ENCODE measurements at regions not wholly inside any gene's neighbourhood (a gene's known extent, or its start where the extent isn't known, plus 50 kb on each side); places are given as distances from the start of the nearest gene placed in this dataset.

GRCh38 chr1:224486801-224487583, 52.4 kb upstream of the WDR26 start:
- no peaks in the 10 kb centered on the region for H3K27me3 ChIP-seq
- ATAC-seq (no peak), DNase-seq (no peak)
- H3K4me1 ChIP-seq: no peaks in the 10 kb centered on the region
- intact Hi-C loops (cut with DNase I): no loop called here
- no peak overlapping the region for H3K4me3 ChIP-seq
- TF ChIP-seq POLR2A (IDR thresholded peaks at IDR 0.05): no peak
- TF ChIP-seq, protein P1, sequence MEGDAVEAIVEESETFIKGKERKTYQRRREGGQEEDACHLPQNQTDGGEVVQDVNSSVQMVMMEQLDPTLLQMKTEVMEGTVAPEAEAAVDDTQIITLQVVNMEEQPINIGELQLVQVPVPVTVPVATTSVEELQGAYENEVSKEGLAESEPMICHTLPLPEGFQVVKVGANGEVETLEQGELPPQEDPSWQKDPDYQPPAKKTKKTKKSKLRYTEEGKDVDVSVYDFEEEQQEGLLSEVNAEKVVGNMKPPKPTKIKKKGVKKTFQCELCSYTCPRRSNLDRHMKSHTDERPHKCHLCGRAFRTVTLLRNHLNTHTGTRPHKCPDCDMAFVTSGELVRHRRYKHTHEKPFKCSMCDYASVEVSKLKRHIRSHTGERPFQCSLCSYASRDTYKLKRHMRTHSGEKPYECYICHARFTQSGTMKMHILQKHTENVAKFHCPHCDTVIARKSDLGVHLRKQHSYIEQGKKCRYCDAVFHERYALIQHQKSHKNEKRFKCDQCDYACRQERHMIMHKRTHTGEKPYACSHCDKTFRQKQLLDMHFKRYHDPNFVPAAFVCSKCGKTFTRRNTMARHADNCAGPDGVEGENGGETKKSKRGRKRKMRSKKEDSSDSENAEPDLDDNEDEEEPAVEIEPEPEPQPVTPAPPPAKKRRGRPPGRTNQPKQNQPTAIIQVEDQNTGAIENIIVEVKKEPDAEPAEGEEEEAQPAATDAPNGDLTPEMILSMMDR (IDR thresholded peaks at IDR 0.05): no peak
- H3K27ac ChIP-seq: no peak overlapping the region
- no peaks in the 10 kb centered on the region for H3K36me3 ChIP-seq
- H3K9me3 ChIP-seq: peaks cover 0 to 8% (median 0%) of the 10 kb centered on the region in 12 donors
- WGBS, 4 donors: 77 to 82% (median 78%) methylated on average over 6 of the region's 6 CpGs

- Histone ChIP-seq H3K4me3 (no peak overlapping the region), H3K36me3 (no peaks in the 10 kb centered on the region), H3K9me3 (peaks cover 0 to 8% (median 0%) of the 10 kb centered on the region in 12 donors), H3K4me1 (no peaks in the 10 kb centered on the region), H3K27me3 (no peaks in the 10 kb centered on the region), H3K27ac (no peak overlapping the region)
- intact Hi-C loops (cut with DNase I): no loop called here
- ATAC-seq: no peak
- TF ChIP-seq POLR2A (IDR thresholded peaks at IDR 0.05): no peak
- TF ChIP-seq, protein P1 (IDR thresholded peaks at IDR 0.05): no peak
- DNase-seq: no peak
- WGBS, 4 donors: 94 to 98% (median 95%) methylated on average over 2 of the region's 2 CpGs
These were observed 54.4 kb upstream of the WDR26 start for GRCh38 chr1:224488806-224489499.

DNA sequence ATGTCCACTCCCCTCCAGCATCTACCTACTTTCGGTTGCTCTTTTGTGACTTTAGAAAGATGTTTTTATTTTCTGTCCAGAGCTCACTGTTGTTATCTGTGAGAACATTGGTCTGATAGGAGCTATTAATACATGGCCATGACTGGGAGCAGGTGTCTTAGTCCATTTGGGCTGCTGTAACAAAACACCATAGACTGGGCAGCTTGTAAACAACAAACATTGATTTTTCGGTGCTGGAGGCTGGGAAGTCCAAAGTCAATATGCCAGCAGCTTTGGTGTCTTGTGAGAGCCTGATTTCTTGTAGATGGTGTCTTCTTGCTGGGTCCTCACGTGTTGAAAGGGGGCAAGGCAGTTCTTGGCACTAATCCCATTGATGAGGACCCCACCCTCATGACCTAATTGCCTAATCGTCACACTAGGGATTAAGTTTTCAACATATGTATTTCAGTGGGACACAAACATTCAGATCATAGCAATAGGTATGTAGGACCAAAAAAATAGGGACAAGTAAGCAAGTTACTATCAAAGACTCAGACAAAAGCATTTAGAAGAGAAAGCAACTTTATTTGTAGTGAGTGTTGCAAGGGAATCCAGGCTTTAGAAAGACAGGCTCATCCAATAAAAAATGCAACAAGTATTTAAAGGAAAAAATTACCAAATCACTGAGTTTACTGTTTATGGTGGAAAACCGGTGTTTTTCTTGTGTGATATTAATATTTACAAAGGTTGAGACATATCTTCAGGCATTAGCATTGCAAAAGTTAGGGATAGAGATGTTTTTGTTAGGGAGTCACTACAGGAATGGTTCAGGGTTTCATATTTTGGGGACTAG, 55.2 kb upstream of the WDR26 start:
- H3K27ac ChIP-seq: no peak overlapping the region
- intact Hi-C loops (cut with DNase I): no loop called here
- DNase-seq (no peak), ATAC-seq (no peak)
- H3K9me3 ChIP-seq: peaks cover 0 to 8% (median 0%) of the 10 kb centered on the region in 12 donors
- H3K27me3 ChIP-seq: no peaks in the 10 kb centered on the region
- H3K4me3 ChIP-seq: no peak overlapping the region
- 71 to 78% (median 74%) methylated on average over 5 of the region's 5 CpGs for WGBS, 4 donors
- no peaks in the 10 kb centered on the region for H3K36me3 ChIP-seq
- TF ChIP-seq POLR2A (IDR thresholded peaks at IDR 0.05): no peak
- no peaks in the 10 kb centered on the region for H3K4me1 ChIP-seq

GRCh38 chr1:224490549-224491537, 56.2 kb upstream of the WDR26 start:
- Histone ChIP-seq H3K9me3 (peaks cover 0 to 8% (median 0%) of the 10 kb centered on the region in 12 donors), H3K27me3 (no peaks in the 10 kb centered on the region), H3K4me3 (no peak overlapping the region), H3K4me1 (no peaks in the 10 kb centered on the region), H3K27ac (no peak overlapping the region), H3K36me3 (no peaks in the 10 kb centered on the region)
- intact Hi-C loops (cut with DNase I): no loop called here
- 94 to 96% (median 95%) methylated on average over 7 of the region's 7 CpGs for WGBS, 4 donors
- no peak for DNase-seq
- no peak for ATAC-seq
- no peak for TF ChIP-seq POLR2A (IDR thresholded peaks at IDR 0.05)
- TF ChIP-seq, protein P1 (IDR thresholded peaks at IDR 0.05): no peak
